SH-SY5Y (cell line): ENCODE measurements at regions not wholly inside any gene's neighbourhood (a gene's known extent, or its start where the extent isn't known, plus 50 kb on each side); places are given as distances from the start of the nearest gene placed in this dataset.

ENCODE experiments used
- GATA2 ChIP-seq: IDR thresholded peaks from 2 replicates; pipeline ENCODE4 v1.6.1; 2011; ENCODE audit warnings: mild to moderate bottlenecking, low read depth, low read length
- GATA3 ChIP-seq: IDR thresholded peaks from 2 replicates; pipeline ENCODE4 v1.6.1; 2011; ENCODE audit warnings: low read depth, mild to moderate bottlenecking, low read length, moderate library complexity

GRCh38 chrX:38970845-38971244, 169.6 kb downstream of the MID1IP1 start:
- TF ChIP-seq GATA2 (no peak), GATA3 (no peak)
